ENCODE measurements at regions not wholly inside any gene's neighbourhood (a gene's known extent, or its start where the extent isn't known, plus 50 kb on each side); places are given as distances from the start of the nearest gene placed in this dataset.
A peak's percentile ranks its signal among the peaks of the same experiment; 100 is the strongest.

DNA sequence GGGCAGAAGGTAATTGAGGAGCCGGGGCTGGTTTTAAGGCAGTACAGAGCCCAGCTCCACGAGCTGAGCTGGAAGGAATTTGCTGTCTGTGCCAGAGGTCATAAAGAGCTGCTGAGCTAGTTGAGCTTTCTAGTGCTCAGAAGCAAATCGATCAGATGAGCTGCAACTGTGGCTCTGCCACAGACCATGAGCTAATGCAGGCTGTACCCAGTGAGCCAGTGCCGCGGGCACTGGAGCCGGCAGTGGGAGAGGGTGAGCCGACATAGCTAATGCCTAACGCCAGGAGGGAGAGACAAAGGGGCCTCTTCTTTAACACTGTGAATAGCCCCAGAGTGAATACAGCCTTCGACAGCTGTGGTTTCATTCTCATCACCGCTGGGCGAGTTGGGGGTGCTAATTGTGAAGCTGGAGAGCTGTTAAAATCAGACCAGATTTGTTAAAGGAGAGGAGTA is 410.1 kb upstream of the TCF4 start (continued):
- TF ChIP-seq, protein P1, sequence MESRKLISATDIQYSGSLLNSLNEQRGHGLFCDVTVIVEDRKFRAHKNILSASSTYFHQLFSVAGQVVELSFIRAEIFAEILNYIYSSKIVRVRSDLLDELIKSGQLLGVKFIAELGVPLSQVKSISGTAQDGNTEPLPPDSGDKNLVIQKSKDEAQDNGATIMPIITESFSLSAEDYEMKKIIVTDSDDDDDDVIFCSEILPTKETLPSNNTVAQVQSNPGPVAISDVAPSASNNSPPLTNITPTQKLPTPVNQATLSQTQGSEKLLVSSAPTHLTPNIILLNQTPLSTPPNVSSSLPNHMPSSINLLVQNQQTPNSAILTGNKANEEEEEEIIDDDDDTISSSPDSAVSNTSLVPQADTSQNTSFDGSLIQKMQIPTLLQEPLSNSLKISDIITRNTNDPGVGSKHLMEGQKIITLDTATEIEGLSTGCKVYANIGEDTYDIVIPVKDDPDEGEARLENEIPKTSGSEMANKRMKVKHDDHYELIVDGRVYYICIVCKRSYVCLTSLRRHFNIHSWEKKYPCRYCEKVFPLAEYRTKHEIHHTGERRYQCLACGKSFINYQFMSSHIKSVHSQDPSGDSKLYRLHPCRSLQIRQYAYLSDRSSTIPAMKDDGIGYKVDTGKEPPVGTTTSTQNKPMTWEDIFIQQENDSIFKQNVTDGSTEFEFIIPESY (IDR thresholded peaks at IDR 0.05): no peak
- TF ChIP-seq SUZ12 (IDR thresholded peaks at IDR 0.05; ENCODE audit: unreplicated experiment) (no peak), TARDBP (IDR thresholded peaks at IDR 0.05; ENCODE audit: borderline replicate concordance) (no peak)
- TF ChIP-seq, protein P2, sequence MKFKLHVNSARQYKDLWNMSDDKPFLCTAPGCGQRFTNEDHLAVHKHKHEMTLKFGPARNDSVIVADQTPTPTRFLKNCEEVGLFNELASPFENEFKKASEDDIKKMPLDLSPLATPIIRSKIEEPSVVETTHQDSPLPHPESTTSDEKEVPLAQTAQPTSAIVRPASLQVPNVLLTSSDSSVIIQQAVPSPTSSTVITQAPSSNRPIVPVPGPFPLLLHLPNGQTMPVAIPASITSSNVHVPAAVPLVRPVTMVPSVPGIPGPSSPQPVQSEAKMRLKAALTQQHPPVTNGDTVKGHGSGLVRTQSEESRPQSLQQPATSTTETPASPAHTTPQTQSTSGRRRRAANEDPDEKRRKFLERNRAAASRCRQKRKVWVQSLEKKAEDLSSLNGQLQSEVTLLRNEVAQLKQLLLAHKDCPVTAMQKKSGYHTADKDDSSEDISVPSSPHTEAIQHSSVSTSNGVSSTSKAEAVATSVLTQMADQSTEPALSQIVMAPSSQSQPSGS (IDR thresholded peaks at IDR 0.05; ENCODE audit: low read length): no peak
- TF ChIP-seq, protein P3, sequence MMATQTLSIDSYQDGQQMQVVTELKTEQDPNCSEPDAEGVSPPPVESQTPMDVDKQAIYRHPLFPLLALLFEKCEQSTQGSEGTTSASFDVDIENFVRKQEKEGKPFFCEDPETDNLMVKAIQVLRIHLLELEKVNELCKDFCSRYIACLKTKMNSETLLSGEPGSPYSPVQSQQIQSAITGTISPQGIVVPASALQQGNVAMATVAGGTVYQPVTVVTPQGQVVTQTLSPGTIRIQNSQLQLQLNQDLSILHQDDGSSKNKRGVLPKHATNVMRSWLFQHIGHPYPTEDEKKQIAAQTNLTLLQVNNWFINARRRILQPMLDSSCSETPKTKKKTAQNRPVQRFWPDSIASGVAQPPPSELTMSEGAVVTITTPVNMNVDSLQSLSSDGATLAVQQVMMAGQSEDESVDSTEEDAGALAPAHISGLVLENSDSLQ (IDR thresholded peaks at IDR 0.05): no peak

DNA sequence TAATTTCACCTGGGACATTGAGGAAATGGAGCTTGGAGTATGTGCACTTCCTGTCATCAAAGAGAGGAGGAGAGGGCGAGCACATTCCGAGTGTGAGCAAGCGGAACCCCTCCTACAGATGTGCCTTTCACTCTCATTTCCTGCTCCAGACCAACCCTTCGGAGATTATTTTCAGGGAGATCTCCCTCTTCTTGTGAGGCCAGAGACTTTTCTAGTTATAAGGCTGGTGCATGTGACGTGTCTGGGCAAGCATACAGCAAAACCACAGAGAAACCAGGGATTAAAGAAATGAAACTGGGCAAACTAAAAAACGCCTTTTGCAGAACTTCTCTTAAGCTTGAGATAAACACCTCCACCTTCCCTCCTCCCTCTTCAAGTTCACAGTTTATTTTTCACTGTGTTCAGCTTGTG is 409.2 kb upstream of the TCF4 start:
- H3K4me3 ChIP-seq: no peak overlapping the region
- FAIRE-seq (no peak), DNase-seq (ENCODE audit: low read depth, low spot score) (no peak), ATAC-seq (peak; percentile 33; the same call in 2 of the 3 replicates)
- no peak overlapping the region for H3K9ac ChIP-seq (ENCODE audit: control insufficient read depth, insufficient read depth, low read length)
- H3K4me1 ChIP-seq (ENCODE audit: control insufficient read depth, insufficient read depth, low read length): no peaks in the 10 kb centered on the region
- BruUV-seq (replicated peaks): no TSS peak
- H2AFZ ChIP-seq (ENCODE audit: control insufficient read depth, low read depth, low read length): no peak overlapping the region
- SMC1A ChIA-PET (ENCODE audit: uncharacterized antibody, unreplicated experiment): interaction anchor here (0.7 kb wide), 1 partner anchor 1400 kb away, joined by 3 read pairs; no protein-coding TSS in a partner anchor
- POLR2A ChIA-PET: no interaction called here
- H3K79me2 ChIP-seq (ENCODE audit: control insufficient read depth, insufficient read depth, low read length): no peaks in the 10 kb centered on the region
- TF ChIP-seq BCL11A (IDR thresholded peaks at IDR 0.05; ENCODE audit: low read depth, low read length) (no peak), EZH2 (IDR thresholded peaks at IDR 0.05; ENCODE audit: borderline replicate concordance, control insufficient read depth, low read depth, low read length) (no peak), NBN (IDR thresholded peaks at IDR 0.05) (no peak), RUNX3 (IDR thresholded peaks at IDR 0.05; ENCODE audit: low read length) (peak; percentile 26; the same call in 1 of the 2 replicates)
- no peak overlapping the region for H3K27ac ChIP-seq (ENCODE audit: control insufficient read depth, insufficient read depth)
- CTCF ChIA-PET: no interaction called here
- no peaks in the 10 kb centered on the region for H3K36me3 ChIP-seq (ENCODE audit: control insufficient read depth in 2 of 2, insufficient read depth in 2 of 2, low read length in 1 of 2)
- H3K9me3 ChIP-seq (replicated peaks; ENCODE audit: control insufficient read depth, insufficient read depth, low read length): no peaks in the 10 kb centered on the region
- in situ Hi-C loops (cut with MboI): no loop called here
- WGBS (ENCODE audit: insufficient coverage, insufficient replicate concordance, low lambda C conversion rate, missing lambda C conversion rate): 27% methylated on average over 6 of the region's 6 CpGs
- H3K27me3 ChIP-seq (replicated peaks in 1 of 2; ENCODE audit: control insufficient read depth in 2 of 2, insufficient read depth in 2 of 2, low read length in 1 of 2): no peaks in the 10 kb centered on the region
- intact Hi-C loops (cut with micrococcal nuclease; ENCODE audit: unreplicated experiment): no loop called here
- no peaks in the 10 kb centered on the region for H4K20me1 ChIP-seq (ENCODE audit: control insufficient read depth, insufficient read depth)
- RAD21 ChIA-PET (ENCODE audit: unreplicated experiment): no interaction called here
- H3K4me2 ChIP-seq (ENCODE audit: control insufficient read depth, insufficient read depth): peak overlapping the region; percentile 27; the same call in 1 of the 2 replicates
